HCT116 (cell line): ENCODE measurements at regions not wholly inside any gene's neighbourhood (a gene's known extent, or its start where the extent isn't known, plus 50 kb on each side); places are given as distances from the start of the nearest gene placed in this dataset.

Experiments
- ATAC-seq: fragments of 200-7000 bp; cut with Tn5 transposase; 2 replicates; pipeline ENCODE4 v1.9.1; 2020; ENCODE audit warnings: mild to moderate bottlenecking, moderate library complexity
- BruUV-seq: library from RNA; stranded (reverse); fragments of 400-500 nt; replicated peaks from 2 replicates; lab custom pipeline; 2021; lab: Mats Ljungman, UMichigan
- CTCF ChIA-PET: fragments of 300-600 bp; sonication (Branson Sonifier 250); formaldehyde crosslinking; loops from one replicate; lab custom pipeline; 2021; ENCODE audit warnings: antibody characterized with exemption; lab: Charles Lee
- POLR2A ChIA-PET: fragments of 300-600, 350-600 bp; sonication (Branson Sonifier 250); formaldehyde crosslinking; loops from one replicate; lab custom pipeline; 2021; ENCODE audit warnings: antibody characterized with exemption; lab: Charles Lee
- RAD21 ChIA-PET, 2 experiments: fragments of 300-600 bp; sonication (Branson Sonifier 250); formaldehyde crosslinking; loops; one replicate each; lab custom pipeline; 2023; ENCODE audit warnings: low total read pairs in 2 of 2; ENCODE audit not compliant: uncharacterized antibody in 2 of 2, unreplicated experiment in 2 of 2, low non-redundant PET in 1 of 2; lab: Charles Lee
- DNase-seq: peaks from one replicate; pipeline ENCODE4 v3.0.0-alpha.2; 2010; ENCODE audit warnings: low read depth, low spot score
- H2AFZ ChIP-seq: fragments of 200-600 bp; shearing (Covaris generic), sonication (generic); 2 replicates; pipeline ENCODE4 v1.6.1; 2017; ENCODE audit warnings: low read depth, mixed run types, mixed read lengths, antibody characterized with exemption, low read length; ENCODE audit not compliant: poor library complexity, severe bottlenecking
- H3K27ac ChIP-seq: 2 replicates; pipeline ENCODE4 v1.5.1; 2012; ENCODE audit warnings: low read depth, low read length
- H3K27me3 ChIP-seq: fragments of 200-600 bp; sonication (generic); 2 replicates; pipeline ENCODE4 v1.6.1; 2016; ENCODE audit warnings: mixed run types, low read length, mixed read lengths; ENCODE audit not compliant: insufficient read depth
- H3K36me3 ChIP-seq, 2 experiments: fragments of 200-500 bp in 1 of 2; fragments of 200-600 bp in 1 of 2; sonication (Bioruptor generic) in 1 of 2; sonication (generic) in 1 of 2; 2 replicates each; pipeline versions ENCODE4 v1.5.1 to v1.6.1; 2014 to 2016; ENCODE audit warnings: low read length in 2 of 2, inconsistent platforms in 1 of 2, mixed read lengths in 1 of 2, mixed run types in 1 of 2; ENCODE audit not compliant: insufficient read depth in 2 of 2, control insufficient read depth in 1 of 2
- H3K4me1 ChIP-seq, 2 experiments: fragments of 200-600 bp in 1 of 2; sonication (generic) in 1 of 2; 2 replicates each; pipeline versions ENCODE4 v1.5.1 to v1.6.1; 2012 to 2017; ENCODE audit warnings: low read length in 2 of 2, inconsistent platforms in 1 of 2, mild to moderate bottlenecking in 1 of 2, mixed read lengths in 1 of 2, mixed run types in 1 of 2, moderate library complexity in 1 of 2; ENCODE audit not compliant: insufficient read depth in 2 of 2, control insufficient read depth in 1 of 2
- H3K4me2 ChIP-seq: fragments of 200-600 bp; sonication (generic); 2 replicates; pipeline ENCODE4 v1.6.1; 2017; ENCODE audit warnings: mixed run types, low read length, mixed read lengths
- H3K4me3 ChIP-seq, 2 experiments: fragments of 200-600 bp in 1 of 2; sonication (generic) in 1 of 2; replicated peaks in 1 of 2; 2 replicates each; pipeline ENCODE4 v1.5.1; 2011 to 2016; ENCODE audit warnings: low read length in 2 of 2, control low read depth in 1 of 2, low read depth in 1 of 2, mild to moderate bottlenecking in 1 of 2, mixed read lengths in 1 of 2, mixed run types in 1 of 2
- H3K79me2 ChIP-seq: fragments of 200-600 bp; sonication (generic); 2 replicates; pipeline ENCODE4 v1.6.1; 2017; ENCODE audit warnings: mild to moderate bottlenecking, mixed run types, low read length, moderate library complexity, mixed read lengths; ENCODE audit not compliant: insufficient read depth
- H3K9ac ChIP-seq: fragments of 200-600 bp; sonication (generic); 2 replicates; pipeline ENCODE4 v1.6.1; 2016; ENCODE audit warnings: low read length, mixed read lengths
- H3K9me2 ChIP-seq: fragments of 200-600 bp; sonication (generic), shearing (Covaris generic); 2 replicates; pipeline ENCODE4 v1.6.1; 2017; ENCODE audit warnings: mixed run types, mild to moderate bottlenecking, moderate library complexity; ENCODE audit not compliant: insufficient read depth
- H3K9me3 ChIP-seq, 2 experiments: fragments of 200-500 bp in 1 of 2; fragments of 200-600 bp in 1 of 2; sonication (Bioruptor generic) in 1 of 2; sonication (generic) in 1 of 2; 2 replicates each; pipeline ENCODE4 v1.6.1; 2014 to 2017; ENCODE audit warnings: low read length in 2 of 2, mixed read lengths in 2 of 2, inconsistent platforms in 1 of 2, low read depth in 1 of 2, mild to moderate bottlenecking in 1 of 2, mixed run types in 1 of 2, moderate library complexity in 1 of 2; ENCODE audit not compliant: control insufficient read depth in 1 of 2, insufficient read depth in 1 of 2
- H4K20me1 ChIP-seq: fragments of 200-600 bp; sonication (generic), shearing (Covaris generic); 2 replicates; pipeline ENCODE4 v1.6.1; 2017; ENCODE audit warnings: mixed run types, mild to moderate bottlenecking, moderate library complexity; ENCODE audit not compliant: insufficient read depth
- CBX3 ChIP-seq: IDR thresholded peaks from 2 replicates; pipeline ENCODE4 v1.6.1; 2012; ENCODE audit warnings: low read depth
- ELF1 ChIP-seq: IDR thresholded peaks from 2 replicates; pipeline ENCODE4 v1.6.1; 2012; ENCODE audit warnings: low read depth, borderline replicate concordance
- POLR2A ChIP-seq: IDR thresholded peaks from 2 replicates; pipeline ENCODE4 v1.7.0; 2011; ENCODE audit warnings: borderline replicate concordance; ENCODE audit not compliant: insufficient read depth, insufficient read length; ENCODE audit errors: extremely low read depth
- POLR2AphosphoS5 ChIP-seq: IDR thresholded peaks from 2 replicates; pipeline ENCODE4 v1.6.1; 2011; ENCODE audit warnings: mild to moderate bottlenecking, low read depth, low read length, moderate library complexity
- RAD21 ChIP-seq: IDR thresholded peaks from 2 replicates; pipeline ENCODE4 v1.6.1; 2012; ENCODE audit warnings: low read depth, mild to moderate bottlenecking
- SIN3A ChIP-seq: IDR thresholded peaks from 2 replicates; pipeline ENCODE4 v1.6.1; 2012; ENCODE audit warnings: low read depth
- SRF ChIP-seq: IDR thresholded peaks from 2 replicates; pipeline ENCODE4 v1.6.1; 2012; ENCODE audit warnings: low read depth
- TCF7L2 ChIP-seq: IDR thresholded peaks from 2 replicates; pipeline ENCODE4 v1.7.0; 2011; ENCODE audit warnings: borderline replicate concordance, inconsistent platforms; ENCODE audit not compliant: insufficient read depth, insufficient read length; ENCODE audit errors: extremely low read depth
- YY1 ChIP-seq: IDR thresholded peaks from 2 replicates; pipeline ENCODE4 v1.6.1; 2011; ENCODE audit warnings: low read length, low read depth, moderate library complexity, mild to moderate bottlenecking; ENCODE audit not compliant: insufficient replicate concordance; ENCODE audit errors: extremely low read depth
- ZFX ChIP-seq: fragments of 450-650 bp; IDR thresholded peaks from 2 replicates; pipeline ENCODE4 v1.6.1; 2017
- ZNF274 ChIP-seq: fragments of 200-500 bp; sonication (Bioruptor generic); IDR thresholded peaks from 2 replicates; pipeline ENCODE4 v1.6.1; 2014; ENCODE audit warnings: mild to moderate bottlenecking, low read depth, low read length, inconsistent platforms
- intact Hi-C: fragments of 100-400 bp; cut with micrococcal nuclease; formaldehyde crosslinking; loops from 2 replicates; pipeline ENCODE4 v1.10.0; 2022
- TF ChIP-seq, protein P1 (sequence below): IDR thresholded peaks from 2 replicates; pipeline ENCODE4 v1.6.1; 2012
- TF ChIP-seq, protein P2 (sequence below): IDR thresholded peaks from 2 replicates; pipeline ENCODE4 v1.6.1; 2012; ENCODE audit warnings: low read depth
- TF ChIP-seq, protein P3 (sequence below): IDR thresholded peaks from 2 replicates; pipeline ENCODE4 v1.6.1; 2012

DNA sequence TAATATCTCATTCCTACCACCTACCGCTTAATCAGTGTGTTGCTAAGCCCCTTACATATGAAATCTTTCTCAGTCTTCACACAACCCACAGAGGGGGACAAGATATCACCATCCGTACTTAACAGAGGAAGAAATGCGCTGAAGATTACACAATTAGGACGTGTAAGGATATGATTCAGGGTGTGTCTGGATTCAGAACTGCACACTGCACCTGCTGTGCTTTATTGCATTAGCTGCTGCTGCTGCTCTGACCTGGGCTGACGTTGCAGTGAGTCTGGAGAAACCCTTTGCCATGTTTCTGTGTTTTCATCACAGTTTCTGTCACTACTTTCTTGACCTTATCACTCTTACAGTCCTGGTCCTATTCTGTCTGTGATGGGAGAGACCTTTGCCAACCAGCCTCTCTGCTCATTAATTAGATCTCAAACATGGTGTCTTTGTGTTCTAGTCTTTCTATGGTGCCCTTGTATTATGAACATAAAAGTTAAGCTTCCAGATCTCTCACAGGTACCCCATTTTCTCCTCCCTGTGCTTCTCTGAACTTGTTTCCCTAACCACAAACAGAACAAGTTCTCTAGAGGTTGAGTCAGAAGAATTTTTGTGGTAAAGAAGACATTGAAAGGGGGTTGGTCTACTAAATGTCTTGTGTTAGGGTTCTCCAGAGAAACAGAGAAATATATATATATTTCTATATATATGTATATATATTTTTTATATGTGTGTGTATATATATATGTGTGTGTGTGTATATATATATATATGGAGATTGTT lies 92.9 kb upstream of the CYP1B1 start:
- Histone ChIP-seq H3K4me2 (no peak overlapping the region), H3K79me2 (no peaks in the 10 kb centered on the region), H3K27me3 (no peaks in the 10 kb centered on the region), H3K9me2 (no peaks in the 10 kb centered on the region), H3K9me3 (no peaks in the 10 kb centered on the region), H4K20me1 (no peaks in the 10 kb centered on the region), H3K4me3 (no peak overlapping the region), H3K4me1 (no peaks in the 10 kb centered on the region), H3K27ac (no peak overlapping the region), H3K36me3 (no peaks in the 10 kb centered on the region), H2AFZ (no peak overlapping the region), H3K9ac (no peak overlapping the region)
- no peak for TF ChIP-seq SIN3A
- no peak for TF ChIP-seq RAD21
- TF ChIP-seq TCF7L2 = no peak
- no peak for TF ChIP-seq ZNF274
- no peak for TF ChIP-seq SRF
- no peak for TF ChIP-seq POLR2AphosphoS5
- TF ChIP-seq CBX3 = no peak
- TF ChIP-seq POLR2A = no peak
- TF ChIP-seq YY1 = no peak
- no peak for TF ChIP-seq ZFX
- TF ChIP-seq, protein P1, sequence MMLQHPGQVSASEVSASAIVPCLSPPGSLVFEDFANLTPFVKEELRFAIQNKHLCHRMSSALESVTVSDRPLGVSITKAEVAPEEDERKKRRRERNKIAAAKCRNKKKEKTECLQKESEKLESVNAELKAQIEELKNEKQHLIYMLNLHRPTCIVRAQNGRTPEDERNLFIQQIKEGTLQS = no peak
- TF ChIP-seq, protein P2, sequence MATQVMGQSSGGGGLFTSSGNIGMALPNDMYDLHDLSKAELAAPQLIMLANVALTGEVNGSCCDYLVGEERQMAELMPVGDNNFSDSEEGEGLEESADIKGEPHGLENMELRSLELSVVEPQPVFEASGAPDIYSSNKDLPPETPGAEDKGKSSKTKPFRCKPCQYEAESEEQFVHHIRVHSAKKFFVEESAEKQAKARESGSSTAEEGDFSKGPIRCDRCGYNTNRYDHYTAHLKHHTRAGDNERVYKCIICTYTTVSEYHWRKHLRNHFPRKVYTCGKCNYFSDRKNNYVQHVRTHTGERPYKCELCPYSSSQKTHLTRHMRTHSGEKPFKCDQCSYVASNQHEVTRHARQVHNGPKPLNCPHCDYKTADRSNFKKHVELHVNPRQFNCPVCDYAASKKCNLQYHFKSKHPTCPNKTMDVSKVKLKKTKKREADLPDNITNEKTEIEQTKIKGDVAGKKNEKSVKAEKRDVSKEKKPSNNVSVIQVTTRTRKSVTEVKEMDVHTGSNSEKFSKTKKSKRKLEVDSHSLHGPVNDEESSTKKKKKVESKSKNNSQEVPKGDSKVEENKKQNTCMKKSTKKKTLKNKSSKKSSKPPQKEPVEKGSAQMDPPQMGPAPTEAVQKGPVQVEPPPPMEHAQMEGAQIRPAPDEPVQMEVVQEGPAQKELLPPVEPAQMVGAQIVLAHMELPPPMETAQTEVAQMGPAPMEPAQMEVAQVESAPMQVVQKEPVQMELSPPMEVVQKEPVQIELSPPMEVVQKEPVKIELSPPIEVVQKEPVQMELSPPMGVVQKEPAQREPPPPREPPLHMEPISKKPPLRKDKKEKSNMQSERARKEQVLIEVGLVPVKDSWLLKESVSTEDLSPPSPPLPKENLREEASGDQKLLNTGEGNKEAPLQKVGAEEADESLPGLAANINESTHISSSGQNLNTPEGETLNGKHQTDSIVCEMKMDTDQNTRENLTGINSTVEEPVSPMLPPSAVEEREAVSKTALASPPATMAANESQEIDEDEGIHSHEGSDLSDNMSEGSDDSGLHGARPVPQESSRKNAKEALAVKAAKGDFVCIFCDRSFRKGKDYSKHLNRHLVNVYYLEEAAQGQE = no peak
- TF ChIP-seq, protein P3, sequence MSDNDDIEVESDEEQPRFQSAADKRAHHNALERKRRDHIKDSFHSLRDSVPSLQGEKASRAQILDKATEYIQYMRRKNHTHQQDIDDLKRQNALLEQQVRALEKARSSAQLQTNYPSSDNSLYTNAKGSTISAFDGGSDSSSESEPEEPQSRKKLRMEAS = no peak
- TF ChIP-seq ELF1 = no peak
- no TSS peak for BruUV-seq
- CTCF ChIA-PET = no interaction called here
- ATAC-seq = no peak
- POLR2A ChIA-PET = no interaction called here
- RAD21 ChIA-PET = no interaction called here
- DNase-seq = no peak
- intact Hi-C loops = no loop called here
